HPDE6-E6E7 (cell line): ENCODE measurements at regions not wholly inside any gene's neighbourhood (a gene's known extent, or its start where the extent isn't known, plus 50 kb on each side); places are given as distances from the start of the nearest gene placed in this dataset.
"Not testable (repeated sequence)": the region's sequence is repeated elsewhere in the genome, so short reads cannot be mapped to it uniquely, and the experiment has no call there.

Experiments used
- DNase-seq: peaks from one replicate; pipeline ENCODE4 v3.0.0; 2011; ENCODE audit warnings: missing footprints; ENCODE audit errors: extremely low spot score

DNA sequence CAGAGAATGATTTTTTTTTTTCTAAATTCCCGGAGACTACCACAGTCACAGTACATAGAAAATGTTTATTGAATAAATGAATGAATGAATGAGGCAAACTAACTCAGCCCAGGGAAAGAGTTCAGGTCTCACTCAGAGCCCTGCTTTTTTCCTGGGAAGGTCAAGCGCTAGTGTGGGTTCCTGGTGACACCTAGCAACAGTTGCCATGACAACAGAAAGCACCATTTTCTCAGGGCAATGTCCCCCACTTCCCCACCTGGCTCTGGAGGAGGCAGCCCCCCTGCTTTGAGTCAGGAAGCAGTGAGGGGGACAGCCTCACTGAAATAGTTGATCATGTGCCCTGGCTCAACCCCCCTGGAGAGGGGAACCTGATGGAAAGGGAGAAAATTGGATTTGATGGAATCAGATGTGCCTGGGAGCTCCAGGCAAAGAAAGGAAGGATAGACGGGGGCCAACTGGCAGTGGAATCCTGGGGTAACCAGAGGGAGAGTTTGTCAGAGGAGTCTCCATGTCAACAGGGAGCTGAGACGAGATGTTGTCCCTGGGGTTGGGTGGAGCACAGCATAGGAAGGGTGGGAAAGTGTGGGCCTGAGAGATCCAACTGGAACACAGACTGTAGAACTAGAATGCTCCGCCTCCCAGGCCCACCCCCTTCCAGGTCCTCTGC, 242.2 kb upstream of the CCL2 start:
- no peak for DNase-seq

- no peak for DNase-seq
Observed at GRCh38 chr17:34015253-34015652, 239.8 kb upstream of the CCL2 start.

GRCh38 chr17:34024386-34024785, 230.7 kb upstream of the CCL2 start:
- no peak for DNase-seq

DNA sequence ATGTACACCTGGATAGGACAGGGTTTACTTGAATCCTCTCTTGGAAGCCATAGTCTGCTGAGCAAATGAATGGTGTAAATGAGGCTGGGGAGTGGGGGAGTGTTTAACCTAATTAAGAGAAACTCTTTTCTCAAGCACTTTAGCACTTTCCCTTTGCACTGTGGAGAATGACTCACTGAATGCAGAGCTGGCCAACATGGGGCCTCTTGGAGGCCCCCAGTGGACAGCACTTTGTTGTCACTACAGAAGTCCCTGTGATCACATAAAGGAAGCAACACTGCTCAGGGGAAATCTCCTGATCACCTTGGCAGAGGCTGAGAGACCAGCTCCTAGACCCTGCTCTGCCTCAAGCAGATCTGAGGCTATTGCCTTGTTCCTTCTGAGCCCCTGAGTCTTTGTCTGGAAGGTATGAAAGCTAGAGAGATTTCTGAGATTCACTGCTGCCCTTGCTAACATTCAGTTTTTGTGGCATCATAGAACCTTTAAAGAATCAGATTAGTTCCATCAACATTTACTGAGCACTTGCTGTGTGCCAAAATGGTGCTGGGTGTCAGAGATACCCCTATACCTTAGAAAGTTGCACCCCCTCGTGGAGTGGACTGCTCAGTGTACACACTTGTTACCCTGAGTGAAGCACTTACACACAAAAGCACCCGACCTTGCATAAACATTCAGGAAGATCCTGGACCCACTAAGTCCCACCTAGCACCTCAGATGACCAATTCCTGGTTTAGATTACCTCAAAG, 230.1 kb upstream of the CCL2 start:
- DNase-seq: no peak

GRCh38 chr17:34030601-34031000, 224.5 kb upstream of the CCL2 start:
- not testable (repeated sequence) for DNase-seq

DNA sequence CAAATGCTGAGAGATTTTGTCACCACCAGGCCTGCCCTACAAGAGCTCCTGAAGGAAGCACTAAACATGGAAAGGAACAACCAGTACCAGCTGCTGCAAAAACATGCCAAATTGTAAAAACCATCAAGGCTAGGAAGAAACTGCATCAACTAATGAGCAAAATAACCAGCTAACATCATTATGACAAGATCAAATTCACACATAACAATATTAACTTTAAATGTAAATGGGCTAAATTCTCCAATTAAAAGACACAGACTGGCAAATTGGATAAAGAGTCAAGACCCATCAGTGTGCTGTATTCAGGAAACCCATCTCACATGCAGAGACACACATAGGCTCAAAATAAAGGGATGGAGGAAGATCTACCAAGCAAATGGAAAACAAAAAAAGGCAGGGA, 222.8 kb upstream of the CCL2 start:
- DNase-seq: not testable (repeated sequence)

DNA sequence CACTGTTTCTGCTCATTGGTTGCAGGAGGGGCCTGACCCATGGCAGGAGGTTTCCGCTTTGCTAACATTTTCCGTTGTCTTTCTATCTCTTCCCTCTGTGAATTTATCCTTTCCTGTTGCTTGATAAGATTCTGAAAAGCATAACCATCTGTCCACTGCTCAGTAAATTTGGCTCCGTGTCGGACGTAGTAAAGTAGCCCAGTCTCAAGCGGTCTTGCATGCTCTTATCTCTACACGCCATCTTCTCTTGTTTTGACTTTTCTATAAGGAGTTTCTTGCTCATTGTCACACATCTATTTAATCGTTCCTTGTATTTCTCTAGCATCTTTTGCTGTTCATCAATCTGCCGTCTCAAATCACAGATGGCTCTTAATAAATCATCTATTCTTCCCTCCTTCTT, 216.3 kb upstream of the CCL2 start:
- DNase-seq: not testable (repeated sequence)

DNA sequence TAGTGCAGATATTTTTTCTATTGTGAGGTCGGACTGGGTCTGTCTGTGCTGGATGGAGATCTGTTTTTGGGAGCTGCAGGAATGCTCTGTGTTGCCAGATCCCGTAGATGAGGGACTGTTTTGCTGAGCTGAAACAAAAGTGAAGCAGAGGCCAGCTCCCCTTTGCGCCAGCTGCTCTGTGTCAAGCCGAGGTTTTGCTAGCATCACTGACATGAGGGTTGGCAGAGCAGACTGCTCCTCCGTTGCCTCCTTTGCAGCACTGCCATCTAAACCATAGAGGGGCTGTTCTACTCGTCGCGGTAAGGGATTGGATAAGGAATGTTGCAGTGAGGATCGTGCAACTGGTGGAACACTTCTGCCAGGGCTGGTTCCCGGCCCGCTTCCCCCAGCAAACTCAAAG, 215.9 kb upstream of the CCL2 start:
- not testable (repeated sequence) for DNase-seq

DNA sequence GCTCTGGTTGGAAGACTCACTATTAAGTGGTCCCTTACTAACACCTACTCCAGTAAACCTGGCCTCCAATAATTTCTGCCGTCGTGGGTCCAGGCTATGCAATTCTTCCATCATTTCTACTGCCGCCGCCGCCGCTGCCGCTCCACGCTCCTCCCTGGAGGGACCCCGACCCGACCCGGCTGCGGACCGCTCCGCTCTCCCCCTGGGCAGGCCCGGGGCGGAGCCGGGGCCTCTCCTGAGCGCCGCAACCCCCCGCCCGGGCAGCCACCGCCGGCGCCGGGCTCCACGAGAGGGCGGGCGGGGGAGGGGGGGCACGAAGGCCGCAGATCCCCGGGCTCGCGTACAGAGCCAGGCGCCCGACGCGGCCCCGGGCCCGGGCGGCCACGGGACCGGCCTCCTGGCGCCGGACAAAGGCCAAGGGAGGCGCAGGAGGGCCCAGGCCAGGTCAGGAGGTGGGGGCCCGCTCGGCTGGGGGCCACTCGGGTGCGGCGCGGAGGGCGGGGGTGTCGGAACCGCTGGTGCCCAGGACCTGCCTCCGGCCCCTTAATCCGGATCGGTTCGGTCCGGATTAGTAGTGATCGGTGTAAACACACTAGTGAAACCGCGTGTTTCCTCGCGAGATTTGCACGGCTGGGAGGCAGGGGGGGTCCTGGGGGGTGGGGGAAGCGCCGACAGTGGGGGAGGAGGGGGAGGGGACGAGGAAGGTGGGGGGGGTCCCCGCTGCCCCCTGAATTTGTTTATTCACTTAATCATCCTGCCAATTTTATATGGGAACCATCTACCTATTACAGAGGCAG, 215.1 kb upstream of the CCL2 start:
- not testable (repeated sequence) for DNase-seq

DNA sequence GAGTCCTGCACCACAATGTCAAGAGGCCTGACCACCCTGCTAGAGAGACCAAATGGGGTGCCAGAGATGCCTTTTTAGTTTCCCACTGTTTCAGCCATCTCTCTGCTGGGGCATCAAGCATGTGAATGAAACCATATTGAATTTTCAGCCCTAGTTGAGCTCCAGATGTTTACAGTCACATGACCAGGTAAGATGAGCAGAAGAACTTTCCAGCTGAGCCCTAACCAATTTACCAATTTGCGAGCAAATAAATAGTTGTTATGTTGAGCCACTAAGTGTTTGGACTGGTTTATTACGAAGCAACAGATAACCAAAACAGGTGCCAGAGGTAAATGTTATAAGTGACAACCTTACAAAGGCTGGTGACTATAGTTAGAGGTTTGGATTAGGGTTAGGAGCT, 209.1 kb upstream of the CCL2 start:
- no peak for DNase-seq

- no peak for DNase-seq
Observed at GRCh38 chr17:34051046-34051445, 204.0 kb upstream of the CCL2 start.

GRCh38 chr17:34054495-34054894, 200.6 kb upstream of the CCL2 start:
- DNase-seq: no peak

- no peak for DNase-seq
Observed at GRCh38 chr17:34055606-34056005, 199.5 kb upstream of the CCL2 start.

DNA sequence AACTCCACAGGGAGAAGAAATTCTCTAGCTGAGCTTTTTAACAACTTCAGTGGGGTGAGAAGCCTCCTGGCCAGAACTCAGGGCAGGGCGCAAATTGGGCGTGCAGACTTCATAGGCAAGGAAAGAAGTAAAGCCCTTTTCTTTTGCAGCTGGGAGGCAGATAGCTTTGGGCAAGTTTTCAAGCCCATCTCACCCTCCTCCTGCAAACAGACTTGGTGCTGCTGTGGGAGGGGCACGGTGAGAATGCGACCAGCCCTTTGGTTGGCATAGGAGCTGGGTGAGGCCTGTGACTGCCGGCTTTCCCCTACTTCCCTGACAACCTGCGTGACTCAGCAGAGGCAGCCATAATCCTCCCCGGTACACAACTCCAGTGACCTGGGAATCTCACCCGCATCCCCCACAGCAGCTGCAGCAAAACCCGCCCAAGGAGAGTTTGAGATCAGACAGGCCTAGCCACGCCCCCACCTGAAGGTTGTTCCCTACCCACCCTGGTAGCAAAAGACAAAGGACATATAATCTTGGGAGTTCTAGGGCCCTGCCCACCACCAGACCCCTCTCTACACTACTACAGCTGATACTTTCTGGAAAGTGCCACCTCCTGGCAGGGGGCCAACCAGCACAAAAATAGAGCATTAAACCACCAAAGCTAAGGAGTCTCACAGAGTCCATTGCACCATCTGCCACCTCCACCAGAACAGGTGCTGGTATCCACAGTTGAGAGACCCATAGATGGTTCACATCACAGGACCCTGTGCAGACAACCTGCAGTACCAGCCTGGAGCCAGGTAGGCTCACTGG, 195.5 kb upstream of the CCL2 start:
- DNase-seq: no peak

- DNase-seq: no peak
Observed at GRCh38 chr17:34066528-34066927, 188.6 kb upstream of the CCL2 start.

DNA sequence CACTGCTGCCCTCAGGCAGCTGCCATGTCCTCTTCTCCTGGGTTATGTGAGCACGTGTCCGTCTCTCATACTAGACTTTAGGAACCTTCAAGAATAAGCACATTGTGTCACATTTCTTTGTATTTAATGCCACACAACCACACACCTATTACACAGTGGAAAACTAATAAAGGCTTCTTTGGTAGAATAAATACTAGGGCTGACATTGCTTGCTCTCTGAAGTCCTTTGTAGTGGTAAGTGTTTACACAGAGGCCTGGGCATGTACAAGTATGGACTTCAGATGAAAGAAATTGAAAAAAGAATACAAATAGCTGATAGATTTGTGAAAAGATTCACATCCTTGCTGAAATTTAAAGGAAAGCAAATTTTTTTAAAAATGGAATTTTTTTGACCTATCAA, 188.1 kb upstream of the CCL2 start:
- no peak for DNase-seq

- DNase-seq: no peak
Observed at GRCh38 chr17:34068571-34068970, 186.5 kb upstream of the CCL2 start.

GRCh38 chr17:34070712-34071111, 184.4 kb upstream of the CCL2 start:
- DNase-seq: no peak

DNA sequence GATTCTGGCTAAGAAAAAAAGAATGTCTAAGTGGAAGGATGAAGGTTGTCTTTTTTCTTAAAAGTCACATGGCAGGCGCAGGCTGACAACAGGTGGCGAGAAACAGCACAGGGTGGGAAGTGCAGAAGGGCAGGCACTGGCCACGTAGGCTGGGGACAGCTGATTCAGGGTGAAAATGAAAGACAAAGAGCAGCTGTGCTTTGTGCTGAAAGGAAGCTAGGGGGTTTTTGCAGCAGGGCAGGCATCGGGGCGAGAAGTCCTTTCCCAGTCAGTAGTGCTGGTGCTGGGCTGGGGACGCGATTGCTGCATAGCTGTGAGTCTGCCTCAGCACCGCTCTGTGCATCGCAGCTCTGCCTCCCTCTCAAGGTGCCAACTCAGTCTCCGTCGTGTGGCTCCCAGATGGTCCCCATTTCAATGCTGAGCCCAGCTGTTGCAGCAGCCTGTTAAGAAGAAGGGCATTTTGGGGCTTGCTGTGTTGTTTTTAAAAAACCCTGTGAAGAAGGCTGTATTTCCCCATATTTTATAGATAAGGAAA, 183.1 kb upstream of the CCL2 start:
- no peak for DNase-seq

GRCh38 chr17:34075076-34075475, 180.0 kb upstream of the CCL2 start:
- no peak for DNase-seq

DNA sequence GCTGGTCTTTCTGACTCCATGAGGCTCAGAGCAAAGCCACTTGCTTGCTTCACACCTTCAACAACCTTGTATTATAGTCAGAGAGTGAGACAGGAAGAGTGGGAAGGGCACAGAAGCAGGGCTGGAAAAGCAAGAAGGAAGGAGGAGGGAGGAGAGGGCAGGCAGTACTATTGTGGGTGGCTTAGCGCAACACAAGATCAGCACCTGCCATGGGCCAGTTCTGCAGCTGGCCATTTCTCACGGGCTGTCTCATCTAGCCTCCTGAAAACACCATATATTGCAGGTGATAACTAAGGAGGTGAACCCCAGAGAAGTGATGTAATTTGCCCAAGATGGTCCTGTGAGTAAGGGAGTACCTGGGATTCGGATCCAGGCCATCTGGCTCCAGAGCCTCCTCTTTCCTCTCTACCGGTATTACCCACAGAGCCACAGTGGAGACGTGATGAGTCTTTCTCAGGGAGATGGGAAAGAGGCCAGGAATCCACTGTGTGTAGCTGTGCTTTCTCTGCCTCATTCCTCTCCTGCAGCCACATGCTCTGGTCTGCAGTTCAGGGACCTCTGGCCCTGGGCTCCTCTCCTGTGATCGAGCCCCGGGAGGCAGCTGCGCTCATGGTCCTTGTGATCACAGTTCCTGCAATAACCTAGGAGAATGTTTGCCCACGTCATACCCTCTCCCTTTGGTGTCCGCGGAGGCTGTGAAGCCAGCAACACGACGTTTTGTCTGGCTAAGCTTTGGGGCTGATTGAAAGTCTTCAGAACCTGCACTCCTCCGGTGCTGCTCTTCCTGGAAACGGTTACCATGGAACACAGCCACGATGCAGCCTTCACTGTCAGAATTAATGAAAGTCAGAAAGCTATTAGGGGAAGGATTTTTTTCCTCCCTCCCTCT, 178.1 kb upstream of the CCL2 start:
- no peak for DNase-seq
